Nephron progenitor cell (in vitro differentiated cells): ENCODE measurements at regions not wholly inside any gene's neighbourhood (a gene's known extent, or its start where the extent isn't known, plus 50 kb on each side); places are given as distances from the start of the nearest gene placed in this dataset.

Experiments
- DNase-seq: peaks from one replicate; pipeline ENCODE4 v3.0.0; 2021
- H3K27ac Mint-ChIP-seq: 2 replicates; pipeline ENCODE4 v1.8.0; 2021; ENCODE audit warnings: mild to moderate bottlenecking, moderate library complexity, mixed read lengths
- H3K27me3 Mint-ChIP-seq: 2 replicates; pipeline ENCODE4 v1.8.0; 2021; ENCODE audit warnings: mild to moderate bottlenecking, low read depth, mixed read lengths; ENCODE audit not compliant: poor library complexity
- H3K36me3 Mint-ChIP-seq: 2 replicates; pipeline ENCODE4 v1.8.0; 2021; ENCODE audit warnings: low read depth, mixed read lengths
- H3K4me1 Mint-ChIP-seq: 2 replicates; pipeline ENCODE4 v1.8.0; 2021; ENCODE audit warnings: mixed read lengths
- H3K4me3 Mint-ChIP-seq: 2 replicates; pipeline ENCODE4 v1.8.0; 2021; ENCODE audit warnings: mild to moderate bottlenecking, moderate library complexity, mixed read lengths
- H3K9me3 Mint-ChIP-seq: 2 replicates; pipeline ENCODE4 v1.8.0; 2021; ENCODE audit warnings: mild to moderate bottlenecking, moderate library complexity, mixed read lengths
- TF ChIP-seq, protein P1 (sequence below): fragments of 200-600 bp; sonication (generic); IDR thresholded peaks from 2 replicates; pipeline ENCODE4 v1.5.0; 2021; ENCODE audit warnings: antibody characterized with exemption

DNA sequence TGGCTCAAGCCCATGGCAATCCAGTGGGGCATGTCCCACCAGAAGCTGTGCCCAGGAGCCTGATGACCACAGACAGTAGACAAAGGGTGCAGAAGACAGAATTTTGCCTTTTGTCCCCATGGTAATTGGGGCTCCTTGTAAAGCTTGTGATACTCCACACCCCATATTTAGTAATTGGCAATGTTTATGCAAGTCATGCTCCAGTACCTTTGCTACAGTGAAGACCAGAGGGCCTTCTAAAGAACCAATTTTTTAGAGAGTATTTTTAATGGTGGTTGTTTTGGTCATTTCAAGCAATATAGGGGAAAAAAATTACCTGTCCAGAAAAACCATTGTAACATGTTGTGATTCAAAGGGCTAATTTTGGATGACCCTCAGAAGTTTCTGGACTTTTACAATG is 194.8 kb downstream of the ANAPC1 start:
- H3K4me1 Mint-ChIP-seq: peaks cover 7% of the 10 kb centered on the region
- no peaks in the 10 kb centered on the region for H3K27me3 Mint-ChIP-seq
- H3K9me3 Mint-ChIP-seq: peaks cover 7% of the 10 kb centered on the region
- TF ChIP-seq, protein P1, sequence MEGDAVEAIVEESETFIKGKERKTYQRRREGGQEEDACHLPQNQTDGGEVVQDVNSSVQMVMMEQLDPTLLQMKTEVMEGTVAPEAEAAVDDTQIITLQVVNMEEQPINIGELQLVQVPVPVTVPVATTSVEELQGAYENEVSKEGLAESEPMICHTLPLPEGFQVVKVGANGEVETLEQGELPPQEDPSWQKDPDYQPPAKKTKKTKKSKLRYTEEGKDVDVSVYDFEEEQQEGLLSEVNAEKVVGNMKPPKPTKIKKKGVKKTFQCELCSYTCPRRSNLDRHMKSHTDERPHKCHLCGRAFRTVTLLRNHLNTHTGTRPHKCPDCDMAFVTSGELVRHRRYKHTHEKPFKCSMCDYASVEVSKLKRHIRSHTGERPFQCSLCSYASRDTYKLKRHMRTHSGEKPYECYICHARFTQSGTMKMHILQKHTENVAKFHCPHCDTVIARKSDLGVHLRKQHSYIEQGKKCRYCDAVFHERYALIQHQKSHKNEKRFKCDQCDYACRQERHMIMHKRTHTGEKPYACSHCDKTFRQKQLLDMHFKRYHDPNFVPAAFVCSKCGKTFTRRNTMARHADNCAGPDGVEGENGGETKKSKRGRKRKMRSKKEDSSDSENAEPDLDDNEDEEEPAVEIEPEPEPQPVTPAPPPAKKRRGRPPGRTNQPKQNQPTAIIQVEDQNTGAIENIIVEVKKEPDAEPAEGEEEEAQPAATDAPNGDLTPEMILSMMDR: no peak
- H3K4me3 Mint-ChIP-seq: no peak overlapping the region
- no peak for DNase-seq
- no peak overlapping the region for H3K27ac Mint-ChIP-seq
- H3K36me3 Mint-ChIP-seq: peaks cover 4% of the 10 kb centered on the region

DNA sequence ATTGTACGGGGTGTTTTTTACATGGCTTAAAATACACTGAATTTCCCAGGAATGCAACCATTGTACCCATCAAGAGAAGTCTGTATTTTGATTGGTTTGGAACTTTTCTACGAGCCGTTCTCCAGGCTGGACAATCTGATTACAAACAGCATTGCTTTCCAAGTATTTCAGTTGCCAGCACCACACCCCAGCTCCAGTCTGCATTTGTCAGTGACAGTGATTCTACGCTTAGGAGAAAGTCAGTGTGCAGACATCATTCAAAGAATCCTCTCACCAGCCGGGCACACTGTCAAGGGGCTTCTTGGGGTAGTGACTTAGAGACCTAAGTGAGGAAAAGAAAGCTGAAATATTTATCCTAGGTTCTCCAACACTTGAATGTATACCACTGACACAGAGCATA is 194.1 kb downstream of the ANAPC1 start:
- H3K27me3 Mint-ChIP-seq: no peaks in the 10 kb centered on the region
- H3K36me3 Mint-ChIP-seq: peaks cover 4% of the 10 kb centered on the region
- H3K4me1 Mint-ChIP-seq: peaks cover 7% of the 10 kb centered on the region
- peaks cover 9% of the 10 kb centered on the region for H3K9me3 Mint-ChIP-seq
- no peak for DNase-seq
- no peak overlapping the region for H3K4me3 Mint-ChIP-seq
- TF ChIP-seq, protein P1: no peak
- no peak overlapping the region for H3K27ac Mint-ChIP-seq

DNA sequence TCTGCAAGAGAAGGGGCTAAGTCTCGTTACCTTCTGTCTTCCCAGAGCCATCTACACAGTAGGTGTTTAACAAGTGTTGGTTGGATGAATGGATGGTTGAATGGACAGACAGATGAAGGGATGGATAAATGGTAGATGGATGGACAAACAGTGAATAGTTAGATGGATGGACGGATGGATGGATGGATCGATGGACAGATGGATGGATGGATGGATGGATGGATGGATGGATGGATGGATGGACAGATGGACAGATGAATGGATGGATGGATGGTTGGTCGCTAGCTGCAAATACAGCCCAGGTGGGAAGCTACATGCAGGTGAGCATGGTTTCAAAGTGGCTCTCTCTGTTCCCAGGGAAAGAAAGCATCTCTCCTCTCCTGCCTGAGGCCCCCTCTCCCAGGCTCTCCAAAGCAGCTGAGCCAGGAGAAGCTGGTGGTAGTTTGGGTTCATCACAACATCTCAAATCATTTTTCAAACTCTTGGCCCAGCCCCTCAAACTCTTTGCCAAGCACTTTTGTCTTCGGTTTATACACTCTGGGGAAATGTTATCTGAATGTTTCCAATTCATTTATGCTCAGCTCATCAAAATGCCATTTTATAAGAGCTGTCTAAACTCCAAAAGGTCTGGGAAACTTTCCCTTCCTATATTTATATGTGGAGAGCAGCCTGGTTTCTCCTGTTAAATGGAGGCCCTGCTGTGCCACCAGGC is 192.7 kb downstream of the ANAPC1 start:
- H3K27me3 Mint-ChIP-seq: no peaks in the 10 kb centered on the region
- H3K9me3 Mint-ChIP-seq: peaks cover 21% of the 10 kb centered on the region
- TF ChIP-seq, protein P1: no peak
- peaks cover 9% of the 10 kb centered on the region for H3K36me3 Mint-ChIP-seq
- no peak overlapping the region for H3K4me3 Mint-ChIP-seq
- H3K27ac Mint-ChIP-seq: no peak overlapping the region
- H3K4me1 Mint-ChIP-seq: peaks cover 7% of the 10 kb centered on the region
- no peak for DNase-seq

DNA sequence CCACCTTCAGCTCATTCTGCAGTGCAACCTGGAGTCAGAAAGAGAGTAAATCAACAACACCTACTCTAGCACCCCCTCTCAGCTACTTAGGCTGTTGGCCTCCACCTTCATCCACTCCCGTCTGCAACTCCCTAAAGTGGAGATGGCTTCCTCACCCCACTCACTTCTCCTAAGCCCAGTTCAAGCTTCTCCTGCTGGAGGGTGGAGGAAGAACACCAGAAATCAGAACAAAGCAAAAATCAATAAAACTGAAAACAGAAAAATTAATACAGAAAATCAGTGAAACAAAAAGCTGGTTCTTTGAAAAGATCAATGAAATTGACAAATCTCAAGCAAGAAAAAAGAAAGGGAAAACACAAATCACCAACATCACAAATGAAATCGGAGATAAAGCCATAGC is 191.7 kb downstream of the ANAPC1 start:
- TF ChIP-seq, protein P1: no peak
- no peak overlapping the region for H3K27ac Mint-ChIP-seq
- peaks cover 21% of the 10 kb centered on the region for H3K9me3 Mint-ChIP-seq
- peaks cover 7% of the 10 kb centered on the region for H3K4me1 Mint-ChIP-seq
- no peaks in the 10 kb centered on the region for H3K27me3 Mint-ChIP-seq
- peaks cover 9% of the 10 kb centered on the region for H3K36me3 Mint-ChIP-seq
- no peak overlapping the region for H3K4me3 Mint-ChIP-seq
- DNase-seq: no peak

DNA sequence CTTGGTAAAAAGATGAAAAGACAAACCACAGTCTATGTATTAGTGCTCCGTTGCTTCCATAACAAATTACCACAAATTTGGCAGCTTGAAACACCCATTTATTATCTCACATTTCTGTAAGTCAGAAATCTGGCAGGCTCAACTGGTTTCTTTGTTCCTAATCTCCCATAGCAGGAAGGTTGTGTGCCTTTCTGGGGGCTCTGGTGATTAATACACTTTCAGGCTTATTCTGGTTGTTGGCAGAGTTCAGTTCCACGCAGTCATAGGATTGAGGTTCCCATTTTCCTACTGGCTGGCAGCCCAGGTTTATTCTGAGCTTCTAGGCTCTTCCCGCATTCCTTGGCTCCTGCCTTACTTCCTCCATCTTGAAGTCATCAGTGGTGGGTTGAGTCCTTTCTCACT is 189.3 kb downstream of the ANAPC1 start:
- Mint-ChIP-seq H3K4me3 (no peak overlapping the region), H3K27ac (no peak overlapping the region), H3K9me3 (peaks cover 21% of the 10 kb centered on the region), H3K4me1 (peaks cover 16% of the 10 kb centered on the region), H3K27me3 (no peaks in the 10 kb centered on the region), H3K36me3 (peaks cover 9% of the 10 kb centered on the region)
- TF ChIP-seq, protein P1: no peak
- no peak for DNase-seq

DNA sequence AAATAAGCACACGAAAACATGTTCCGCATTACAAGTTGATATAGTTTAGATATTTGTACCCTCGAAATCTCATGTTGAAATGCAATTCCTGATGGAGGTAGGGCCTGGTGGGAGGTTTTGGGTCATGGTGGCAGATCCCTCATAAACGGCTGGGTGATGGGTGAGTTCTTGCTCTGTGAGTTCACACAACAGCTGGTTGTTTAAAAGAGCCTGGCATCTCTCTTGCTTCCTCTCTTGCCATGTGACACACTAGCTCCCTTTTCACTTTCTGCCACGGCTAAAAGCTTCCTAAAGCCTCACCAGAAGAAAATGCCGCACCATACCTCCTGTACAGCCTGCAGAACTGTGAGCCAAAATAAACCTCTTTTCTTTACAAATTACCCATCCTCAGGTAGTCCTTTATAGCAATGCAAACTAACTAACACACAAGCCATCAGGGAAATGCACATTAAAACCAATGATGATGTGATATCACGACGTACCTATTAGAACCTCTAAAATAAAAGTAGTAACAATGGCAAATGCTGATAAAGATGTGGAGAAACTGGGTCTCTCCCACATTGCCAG is 188.5 kb downstream of the ANAPC1 start:
- no peak for DNase-seq
- Mint-ChIP-seq H3K9me3 (peaks cover 21% of the 10 kb centered on the region), H3K4me3 (no peak overlapping the region), H3K27me3 (no peaks in the 10 kb centered on the region), H3K27ac (no peak overlapping the region), H3K4me1 (peaks cover 16% of the 10 kb centered on the region), H3K36me3 (peaks cover 9% of the 10 kb centered on the region)
- TF ChIP-seq, protein P1: no peak
